SHP77 (cell line): ENCODE measurements at regions not wholly inside any gene's neighbourhood (a gene's known extent, or its start where the extent isn't known, plus 50 kb on each side); places are given as distances from the start of the nearest gene placed in this dataset.
"Not testable (repeated sequence)": the region's sequence is repeated elsewhere in the genome, so short reads cannot be mapped to it uniquely, and the experiment has no call there.

Source experiments
- DNase-seq, 2 experiments: peaks; one replicate each; lab custom pipeline; 2025; lab: John Stamatoyannopoulos, UW

DNA sequence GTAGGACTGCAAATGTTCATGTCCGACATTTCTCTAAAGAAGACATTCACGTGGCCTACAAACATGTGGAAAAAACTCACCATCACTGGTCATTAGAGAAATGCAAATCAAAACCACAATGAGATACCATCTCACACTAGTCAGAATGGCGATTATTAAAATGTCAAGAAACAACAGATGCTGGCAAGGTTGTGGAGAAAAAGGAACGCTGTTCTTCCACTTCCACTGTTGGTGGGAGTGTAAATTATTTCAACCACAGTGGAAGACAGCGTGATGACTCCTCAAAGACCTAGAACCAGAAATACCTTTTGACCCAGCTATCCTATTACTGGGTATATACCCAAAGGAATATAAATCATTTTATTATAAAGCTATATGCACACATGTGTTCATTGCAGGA lies 253.9 kb upstream of the UBASH3B start:
- not testable (repeated sequence) for DNase-seq

DNA sequence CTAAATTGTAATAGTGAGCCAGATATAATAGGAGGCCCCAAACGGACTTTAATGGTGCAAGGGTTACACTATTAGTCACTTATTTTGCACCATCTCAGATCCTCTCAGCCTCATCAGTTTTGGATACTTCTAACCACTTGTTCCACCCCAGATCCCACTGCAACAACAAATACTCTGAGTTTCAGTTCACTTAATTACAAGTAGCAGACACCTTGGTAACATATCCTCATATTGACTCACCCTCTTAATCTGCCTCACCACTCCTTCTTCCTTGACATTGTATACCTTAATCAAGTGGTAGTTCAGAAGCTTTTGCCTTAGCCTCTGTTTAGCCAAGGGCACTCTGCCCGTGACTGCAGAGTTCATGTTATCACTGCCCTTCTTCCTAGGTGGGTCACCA lies 256.1 kb upstream of the UBASH3B start:
- no peak for DNase-seq

DNA sequence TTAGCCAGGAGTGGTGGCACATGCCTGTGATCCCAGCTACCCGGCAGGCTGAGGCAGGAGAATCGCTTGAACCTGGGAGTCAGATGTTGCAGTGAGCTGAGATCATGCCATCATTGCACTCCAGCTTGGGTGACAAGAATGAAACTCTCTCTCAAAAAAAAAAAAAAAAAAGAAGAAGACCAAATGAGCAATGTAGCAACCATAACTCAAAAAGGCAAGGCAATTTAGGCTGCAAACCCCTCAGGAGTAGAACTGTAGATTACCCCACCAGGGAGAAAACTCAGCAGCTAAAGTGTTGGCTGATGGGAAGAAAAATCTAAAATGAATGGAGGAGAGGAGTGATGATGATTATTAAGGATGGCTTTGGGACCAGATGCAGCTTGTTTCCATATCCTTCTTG lies 256.7 kb upstream of the UBASH3B start:
- no peak for DNase-seq

DNA sequence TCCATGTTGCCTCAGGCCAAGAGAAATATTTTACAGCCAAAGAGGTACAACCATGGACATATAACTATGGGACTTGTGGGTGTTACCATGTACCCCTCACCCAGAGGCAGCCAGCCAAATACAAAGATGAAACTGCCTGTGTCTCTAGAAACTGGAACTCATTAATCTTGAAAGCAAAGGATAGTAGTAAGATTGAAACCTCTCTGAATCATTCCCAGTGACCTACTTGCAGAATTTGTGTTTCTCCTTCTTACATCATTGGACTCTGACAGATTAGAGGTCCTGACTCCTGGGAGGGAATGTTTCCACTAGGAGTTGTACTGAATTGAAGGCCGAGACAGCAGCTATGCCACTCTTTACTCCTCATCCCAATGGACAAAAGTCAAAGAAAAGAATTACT lies 257.4 kb upstream of the UBASH3B start:
- DNase-seq: no peak

DNA sequence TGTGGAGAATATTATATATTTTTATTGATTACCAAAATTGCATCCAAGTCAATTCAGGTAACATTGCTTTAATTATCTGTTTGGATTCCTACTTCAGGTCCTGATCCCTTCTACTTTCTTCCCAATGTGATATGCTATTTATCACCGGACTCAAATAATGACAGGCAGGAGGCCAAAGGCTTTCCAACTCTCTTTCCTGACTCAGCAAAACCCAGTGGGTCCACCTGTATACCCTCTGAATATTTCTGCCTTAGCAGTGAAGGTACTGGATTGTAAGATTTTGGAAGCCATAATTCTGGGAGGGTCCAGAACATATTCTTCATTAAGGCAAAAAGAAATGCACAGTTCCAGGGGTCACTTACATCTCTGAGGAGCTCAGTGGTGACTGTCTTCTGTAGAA lies 260.2 kb upstream of the UBASH3B start:
- DNase-seq: no peak

- no peak for DNase-seq
These were observed 261.2 kb upstream of the UBASH3B start for GRCh38 chr11:122394313-122394712.

DNA sequence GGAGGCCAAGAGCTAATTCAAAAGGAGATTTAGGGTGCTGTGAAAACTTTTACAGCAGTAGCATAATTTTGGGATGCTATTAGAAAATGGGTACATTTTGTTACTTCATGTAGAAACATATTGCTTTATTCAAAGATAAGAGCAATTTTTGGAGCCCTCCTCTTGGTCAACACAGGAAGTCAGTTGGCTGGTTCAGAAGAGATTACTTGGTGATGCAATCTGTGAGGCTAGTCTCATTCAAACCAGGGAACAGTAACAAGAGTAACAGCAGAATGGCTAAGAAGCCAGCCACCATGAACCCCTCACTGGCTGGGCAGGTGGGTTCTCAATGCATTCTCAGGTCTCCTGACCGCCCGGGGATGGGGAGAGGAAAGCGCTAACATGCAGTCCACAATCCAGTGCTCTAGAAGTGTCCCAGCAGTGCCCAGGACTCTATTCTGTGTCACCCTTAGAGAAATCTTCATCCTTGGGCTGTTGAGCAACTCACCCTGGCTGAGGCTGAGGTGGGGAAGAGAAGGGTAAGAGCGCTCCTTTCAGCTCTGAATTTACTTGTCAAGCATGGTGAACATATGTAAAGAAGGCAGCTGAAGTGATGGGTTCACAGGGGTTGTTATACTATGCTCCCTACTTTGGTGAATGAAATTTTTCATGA lies 262.2 kb upstream of the UBASH3B start:
- no peak for DNase-seq

GRCh38 chr11:122392508-122392907 lies 263.0 kb upstream of the UBASH3B start:
- DNase-seq: no peak

GRCh38 chr11:122391049-122391448 lies 264.5 kb upstream of the UBASH3B start:
- no peak for DNase-seq

DNA sequence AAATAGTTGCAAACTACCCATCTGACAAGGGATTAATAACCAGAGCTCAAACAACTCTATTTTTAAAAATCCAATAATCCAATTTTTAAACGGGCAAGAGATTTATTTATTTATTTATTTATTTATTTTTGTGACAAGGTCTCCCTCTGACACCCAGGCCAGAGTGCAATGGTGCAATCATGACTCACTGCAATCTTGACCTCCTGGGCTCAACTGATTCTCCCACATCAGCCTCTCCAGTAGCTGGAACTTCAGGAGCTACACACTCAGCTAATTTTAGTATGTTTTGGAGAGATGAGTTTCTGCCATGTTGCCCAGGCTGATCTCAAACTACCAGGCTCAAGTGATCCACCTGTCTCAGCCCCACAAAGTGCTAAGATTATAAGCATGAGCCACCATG lies 267.2 kb upstream of the BLID start:
- DNase-seq: no peak

DNA sequence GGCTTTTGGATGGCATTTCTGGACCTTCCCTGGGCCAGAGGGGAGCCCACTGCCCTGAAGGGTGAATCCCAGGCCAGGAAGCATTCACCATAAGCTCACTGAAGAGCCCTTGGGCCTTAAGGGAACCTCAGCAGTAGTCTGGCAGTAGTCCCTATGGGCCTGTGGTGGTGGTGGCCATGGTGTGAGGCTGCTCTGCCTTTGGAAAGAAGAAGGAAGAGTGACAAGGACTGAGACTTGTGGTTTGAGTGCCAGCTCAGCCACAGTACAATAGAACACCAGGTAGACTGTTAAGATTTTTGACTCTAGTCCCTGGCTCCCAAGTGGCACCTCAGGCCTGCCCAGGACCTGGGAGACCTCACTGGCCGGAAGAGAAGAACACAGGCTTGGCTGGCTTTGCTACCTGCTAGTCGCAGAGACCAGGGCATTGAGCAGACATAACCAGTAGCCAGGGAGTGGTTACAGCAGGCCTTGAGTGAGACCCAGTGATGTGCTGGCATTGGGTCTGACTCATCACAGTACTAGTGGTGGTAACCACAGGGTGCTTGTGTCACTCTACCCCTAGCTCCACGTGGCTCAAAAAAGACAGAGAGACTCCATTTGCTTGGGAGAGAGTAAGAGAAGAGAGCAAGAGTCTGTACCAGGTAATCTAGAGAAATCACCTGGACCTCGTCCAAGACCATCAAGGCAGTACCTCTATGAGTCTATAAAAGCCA lies 259.8 kb upstream of the BLID start:
- no peak for DNase-seq

GRCh38 chr11:122368796-122369195 lies 252.8 kb upstream of the BLID start:
- DNase-seq: no peak

DNA sequence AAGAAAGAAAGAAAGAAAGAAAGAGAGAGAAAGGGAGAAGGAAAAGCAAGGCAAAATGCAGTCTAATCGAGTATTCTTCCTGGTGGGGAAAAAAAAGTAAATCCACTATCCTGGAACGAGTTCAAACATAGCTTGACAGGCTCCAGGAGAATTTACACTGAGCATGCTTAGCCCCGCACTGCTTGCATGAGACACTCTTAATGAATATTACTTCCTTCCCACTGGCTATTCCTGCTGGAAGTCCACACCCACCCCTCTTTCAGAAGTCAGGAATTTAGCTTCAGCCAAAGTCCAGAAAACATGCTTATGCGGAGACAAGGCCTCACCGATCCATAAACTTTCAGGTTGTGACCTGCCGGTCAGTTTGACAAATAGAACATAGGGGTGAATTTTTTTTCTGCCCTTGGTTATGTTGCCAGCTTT lies 251.8 kb upstream of the BLID start:
- DNase-seq: no peak

- no peak for DNase-seq
These were observed 249.8 kb upstream of the BLID start for GRCh38 chr11:122365610-122366360.

GRCh38 chr11:122363296-122363695 lies 247.3 kb upstream of the BLID start:
- DNase-seq: no peak

DNA sequence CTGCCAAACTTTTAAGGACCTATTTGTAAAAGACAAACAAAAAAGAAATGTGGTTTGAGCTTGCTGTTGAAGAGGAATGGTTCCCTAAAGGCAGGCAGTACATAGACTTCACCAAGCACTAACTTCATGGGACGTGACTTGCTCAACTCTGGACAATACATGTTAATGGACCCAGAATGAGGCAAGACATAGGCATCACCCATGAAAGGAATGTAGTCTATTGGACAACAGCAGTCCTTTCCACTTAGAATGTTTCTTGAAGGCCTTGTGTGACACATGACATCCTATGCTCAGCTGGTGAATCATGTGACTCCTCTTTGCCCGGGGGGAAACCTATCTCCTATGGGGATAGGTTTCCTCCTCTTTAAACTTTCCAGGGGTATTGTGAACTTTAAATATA lies 246.4 kb upstream of the BLID start:
- no peak for DNase-seq

- no peak for DNase-seq
These were observed 244.9 kb upstream of the BLID start for GRCh38 chr11:122360875-122361274.

DNA sequence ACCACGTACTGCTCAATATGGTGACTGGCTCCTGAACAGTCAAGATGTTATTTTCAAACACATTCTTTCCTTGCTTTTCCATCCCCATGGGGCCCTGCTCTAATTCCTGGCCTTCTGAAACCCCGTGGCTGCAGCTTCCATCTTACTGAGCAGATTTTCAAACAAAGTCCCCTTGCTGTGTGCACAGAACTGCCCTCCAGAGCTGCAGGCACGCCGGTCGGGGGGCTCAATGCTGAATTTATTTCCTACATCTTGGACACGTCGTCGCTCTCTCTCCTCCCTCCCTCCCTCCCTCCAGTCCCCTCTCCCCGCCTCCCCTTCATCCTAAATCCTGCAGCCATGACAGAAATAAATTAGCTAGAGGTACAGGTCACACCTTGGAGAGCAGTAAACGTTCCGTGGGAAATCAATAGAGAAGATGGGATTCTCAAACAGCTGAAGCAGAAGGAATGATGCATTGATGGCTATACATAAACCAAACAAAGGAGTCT lies 243.1 kb upstream of the BLID start:
- no peak for DNase-seq

GRCh38 chr11:122358292-122358691 lies 242.3 kb upstream of the BLID start:
- no peak for DNase-seq

DNA sequence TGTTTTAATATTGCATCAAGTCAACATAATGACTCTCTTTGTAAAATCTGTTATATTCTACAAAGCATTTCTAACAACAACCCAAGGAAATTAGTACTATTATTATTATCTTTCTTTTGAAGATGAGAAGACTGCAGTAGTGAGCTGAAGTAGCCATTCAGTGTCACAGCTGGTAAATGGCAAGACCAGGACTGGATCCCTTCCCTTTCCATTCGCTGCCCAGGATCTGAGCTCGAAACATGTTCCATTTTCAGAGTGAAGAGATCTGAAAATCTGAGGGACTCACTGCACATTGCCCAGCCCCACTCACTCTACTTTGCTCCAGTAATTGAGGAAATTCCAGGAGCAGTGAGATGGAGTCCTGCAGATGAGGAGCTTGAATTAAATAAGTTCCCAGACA lies 240.0 kb upstream of the BLID start:
- DNase-seq: no peak

GRCh38 chr11:122354025-122354697 lies 238.1 kb upstream of the BLID start:
- no peak for DNase-seq

DNA sequence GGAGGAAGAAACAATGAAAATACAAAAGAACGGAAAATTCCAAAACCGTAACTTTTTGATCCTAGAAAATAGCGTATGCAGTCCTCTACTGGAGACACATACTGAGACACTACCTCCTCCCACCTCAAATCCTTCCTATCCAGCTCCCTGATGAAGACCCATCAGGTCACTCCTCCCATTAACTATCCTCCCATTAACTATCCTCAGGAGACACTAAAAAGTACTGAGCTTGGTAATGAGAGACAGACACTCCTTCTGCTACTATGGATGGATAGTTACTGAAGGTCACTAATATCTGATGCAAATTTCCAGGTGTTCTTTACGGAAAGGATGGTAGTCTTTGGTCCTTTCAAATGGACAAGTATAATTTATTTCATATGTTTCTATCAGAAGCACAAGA lies 237.5 kb upstream of the BLID start:
- DNase-seq: no peak
